ENCODE measurements at regions not wholly inside any gene's neighbourhood (a gene's known extent, or its start where the extent isn't known, plus 50 kb on each side); places are given as distances from the start of the nearest gene placed in this dataset.

DNA sequence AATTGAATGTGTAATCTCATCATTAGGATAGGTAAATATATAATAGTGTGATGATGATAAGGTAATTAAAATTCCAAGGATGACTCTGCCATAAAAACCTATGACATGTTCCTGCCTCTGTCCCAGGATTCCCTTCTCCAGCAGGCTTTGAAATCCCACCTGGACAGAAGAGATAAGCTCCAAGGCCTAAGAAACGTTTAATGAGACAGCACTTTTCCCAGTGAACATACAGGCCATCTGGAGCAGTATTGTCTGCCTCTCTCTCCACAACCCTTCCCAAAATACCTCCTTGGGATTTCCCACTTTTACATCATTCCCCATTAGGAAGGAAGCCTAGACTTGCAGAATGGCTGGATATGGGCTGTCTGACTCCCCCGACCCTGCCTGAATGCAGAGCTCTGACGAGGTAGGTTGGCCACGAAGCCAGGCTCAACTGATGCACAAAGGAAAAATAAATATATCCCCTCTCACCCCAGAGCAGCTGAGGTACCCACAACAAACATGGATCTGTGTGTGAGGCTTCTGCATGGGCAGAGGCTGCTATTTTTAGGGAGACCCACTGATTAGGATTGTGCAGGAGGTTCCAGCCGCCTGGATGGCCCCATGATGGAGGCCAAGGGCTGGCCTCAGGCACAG is 71.0 kb downstream of the TMPRSS5 start:
- no peak for DNase-seq (ENCODE audit: low spot score)

DNA sequence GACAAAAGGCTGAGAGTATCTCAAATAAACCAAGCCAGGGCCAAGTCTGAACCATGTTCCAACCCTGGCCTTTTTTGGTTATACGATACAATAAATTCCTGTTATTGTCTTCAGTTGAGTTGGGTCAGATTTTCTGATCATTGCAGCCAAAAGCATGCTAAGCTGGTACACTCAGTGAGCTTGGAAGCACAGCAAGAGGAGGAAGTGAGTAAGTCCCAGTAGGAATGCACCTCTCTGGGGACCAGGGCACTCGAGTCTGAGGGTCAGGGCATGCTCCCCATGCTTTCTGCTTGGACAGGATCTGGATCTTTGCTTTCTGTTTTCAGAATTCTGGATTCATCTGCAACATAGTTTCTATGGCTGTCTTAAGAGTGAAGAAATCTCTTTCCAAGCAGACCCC is 73.1 kb downstream of the TMPRSS5 start:
- no peak for DNase-seq (ENCODE audit: low spot score)

DNA sequence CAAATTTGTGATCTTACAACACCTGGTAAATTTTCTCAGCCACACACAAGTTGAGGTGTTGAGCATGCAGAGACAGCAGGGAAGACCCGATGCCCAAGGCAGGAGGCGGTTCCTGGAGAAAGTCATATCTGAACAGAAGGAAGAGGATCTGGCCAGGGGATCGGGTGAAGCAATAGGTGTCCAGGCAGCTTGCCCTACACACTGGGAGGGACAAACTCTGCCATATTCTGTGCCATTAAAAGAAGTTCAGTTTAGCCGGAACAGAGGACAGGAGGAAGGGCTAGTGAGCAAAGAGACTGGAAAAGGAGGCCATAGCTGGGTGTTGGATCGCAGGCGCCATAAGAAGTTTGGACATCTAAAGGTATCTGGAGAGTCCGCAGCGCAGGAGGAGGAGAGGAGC is 76.5 kb downstream of the TMPRSS5 start:
- DNase-seq (ENCODE audit: low spot score), result no peak

DNA sequence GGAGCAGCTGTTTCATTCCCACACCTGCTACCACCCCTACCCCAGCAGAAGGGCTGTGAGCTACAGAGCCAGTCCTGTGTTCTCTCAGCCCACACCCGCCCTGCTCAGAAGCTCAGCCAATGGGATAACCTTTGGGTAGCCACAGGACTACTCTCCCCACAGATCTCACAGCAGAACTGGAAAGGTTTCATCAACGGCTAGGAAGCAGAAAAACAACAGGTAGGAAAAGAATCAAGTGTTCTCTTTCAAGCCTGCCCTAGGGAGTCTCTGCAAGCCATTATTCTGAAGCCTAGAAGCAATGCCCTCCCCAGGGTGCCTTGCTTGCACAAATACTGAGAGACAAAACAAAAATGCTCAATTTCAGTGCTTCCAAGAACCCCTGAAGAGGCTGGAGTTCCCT is 77.2 kb downstream of the TMPRSS5 start:
- DNase-seq (ENCODE audit: low spot score), result no peak

DNA sequence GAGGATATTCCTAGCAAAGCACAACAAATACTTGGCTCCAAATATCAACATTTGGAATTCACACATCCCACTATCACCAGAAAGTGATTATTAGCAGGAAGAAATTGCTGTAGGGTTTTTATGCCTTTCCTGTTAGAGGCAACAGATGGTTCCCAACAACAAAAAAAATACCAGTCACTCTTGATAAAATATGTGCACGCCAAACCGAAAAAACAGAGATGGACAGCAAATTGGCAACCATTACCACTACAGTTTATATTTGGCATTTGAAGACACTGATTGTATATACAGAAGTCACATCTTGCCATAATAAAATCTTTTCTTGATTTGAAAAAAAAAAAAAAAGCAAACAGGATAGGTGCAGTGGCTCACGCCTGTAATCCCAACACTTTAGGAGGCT is 78.2 kb downstream of the TMPRSS5 start:
- DNase-seq (ENCODE audit: low spot score), result no peak

DNA sequence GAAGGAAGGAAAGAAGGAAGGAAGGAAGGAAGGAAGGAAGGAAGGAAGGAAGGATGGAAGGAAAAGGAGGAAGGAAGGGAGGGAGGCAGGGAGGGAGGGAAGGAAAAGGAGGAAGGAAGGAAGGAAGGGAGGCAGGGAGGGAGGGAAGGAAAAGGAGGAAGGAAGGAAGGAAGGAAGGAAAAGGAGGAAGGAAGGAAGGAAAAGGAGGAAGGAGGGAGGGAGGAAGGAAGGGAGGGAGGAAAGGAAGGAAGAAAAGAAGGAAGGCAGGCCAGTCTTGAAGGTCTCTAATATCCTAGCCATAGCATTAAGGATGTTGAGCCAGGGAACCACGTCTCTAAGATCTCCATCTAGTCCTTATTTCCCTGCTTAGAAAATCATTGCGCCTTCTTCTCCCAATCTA is 78.8 kb downstream of the TMPRSS5 start:
- no peak for DNase-seq (ENCODE audit: low spot score)

DNA sequence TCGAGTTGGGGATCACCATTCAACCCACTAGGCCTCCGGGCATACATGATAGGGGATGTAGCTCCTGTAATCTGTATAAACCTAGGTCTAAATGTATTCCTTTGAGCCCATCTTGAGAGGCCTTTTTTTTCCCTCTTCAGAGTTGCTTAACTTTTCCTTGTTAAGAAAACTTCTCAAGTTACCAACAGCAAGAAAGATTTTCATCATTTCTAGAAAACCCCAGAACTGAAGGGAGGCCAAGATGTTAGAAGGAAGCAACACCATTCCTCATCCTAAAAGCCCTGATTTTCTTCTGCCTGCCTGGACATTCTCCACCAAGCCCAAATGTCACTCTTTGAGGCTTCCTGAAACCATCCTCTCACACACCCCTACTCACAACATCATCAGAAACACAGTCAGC is 79.4 kb downstream of the TMPRSS5 start:
- no peak for DNase-seq (ENCODE audit: low spot score)

DNA sequence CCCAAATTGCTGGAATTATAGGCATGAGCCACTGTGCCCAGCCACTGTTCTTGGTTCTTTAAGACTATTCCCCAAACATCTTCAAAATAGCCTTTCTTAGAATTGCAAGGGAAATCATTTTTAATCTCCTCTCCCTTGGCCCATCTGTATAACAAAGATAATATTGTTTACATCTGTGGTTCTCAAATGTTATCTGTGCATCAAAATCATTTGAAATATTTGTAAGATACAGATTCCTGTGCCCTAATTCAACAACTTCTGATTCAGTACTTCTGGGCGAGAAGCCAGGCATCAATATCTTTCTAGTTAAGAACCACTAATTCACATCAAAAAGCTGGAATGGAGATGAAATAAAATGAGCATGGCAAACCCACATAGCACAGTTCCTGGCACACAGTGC is 83.0 kb downstream of the TMPRSS5 start:
- DNase-seq (ENCODE audit: low spot score), result no peak

- no peak for DNase-seq (ENCODE audit: low spot score)
Observed at GRCh38 chr11:113618360-113618759, 87.7 kb downstream of the TMPRSS5 start.

- no peak for DNase-seq (ENCODE audit: low spot score)
Observed at GRCh38 chr11:113615773-113616172, 90.3 kb downstream of the TMPRSS5 start.

DNA sequence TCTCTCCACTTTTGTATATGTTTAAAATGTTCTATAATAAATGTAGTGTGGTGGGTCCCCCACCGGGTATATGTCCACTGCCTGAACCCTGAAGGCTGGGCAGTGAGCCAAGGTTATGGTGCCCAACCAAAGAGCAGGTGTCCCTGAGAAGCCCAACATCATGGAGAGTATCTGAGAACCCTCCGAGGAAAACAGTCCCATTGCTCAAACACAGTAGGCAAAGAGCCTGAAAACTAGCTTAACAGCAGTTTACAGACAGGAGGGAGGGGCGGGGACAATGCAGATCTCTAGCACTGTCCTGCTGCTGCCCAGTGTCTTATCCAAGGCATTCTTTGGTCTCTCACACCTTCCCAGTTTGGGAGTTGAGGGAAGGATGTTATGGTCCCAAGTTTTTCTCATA is 91.0 kb downstream of the TMPRSS5 start:
- no peak for DNase-seq (ENCODE audit: low spot score)

DNA sequence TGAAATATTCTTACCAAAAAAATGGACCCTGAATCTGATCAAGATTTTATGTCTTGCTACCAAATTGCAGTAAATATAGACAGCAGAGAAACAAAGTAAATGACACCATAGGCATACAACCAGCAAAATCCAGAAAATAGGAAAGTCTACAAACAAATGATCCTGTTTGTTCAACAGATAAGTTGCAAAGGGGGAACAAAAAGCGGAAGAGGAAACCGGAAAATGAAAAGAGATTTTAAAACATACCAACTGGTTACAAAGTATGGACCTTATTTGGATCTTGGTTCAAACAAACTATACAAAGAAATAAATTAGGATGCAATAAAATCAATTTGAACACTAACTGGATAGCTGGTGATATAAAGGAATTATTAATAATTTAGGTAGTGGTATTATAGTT is 92.0 kb downstream of the TMPRSS5 start:
- no peak for DNase-seq (ENCODE audit: low spot score)

DNA sequence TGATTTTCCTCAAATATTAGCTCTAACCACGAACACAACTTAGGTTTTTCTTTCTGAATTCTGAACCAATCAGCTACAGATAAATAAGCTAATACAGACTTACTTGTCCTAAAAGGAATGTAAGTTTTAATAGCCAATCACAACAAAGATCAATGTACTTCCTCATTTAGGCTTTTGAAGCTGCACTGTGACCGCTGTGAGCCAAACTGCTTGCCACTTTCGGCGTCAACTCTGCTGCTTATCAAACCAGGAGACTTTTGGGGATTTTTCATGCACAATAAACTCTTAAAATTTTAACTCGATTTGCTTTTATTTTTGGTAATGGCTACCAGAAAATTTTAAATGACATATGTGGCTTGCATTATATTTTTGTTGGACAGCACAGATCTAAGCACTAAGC is 92.5 kb downstream of the TMPRSS5 start:
- no peak for DNase-seq (ENCODE audit: low spot score)

DNA sequence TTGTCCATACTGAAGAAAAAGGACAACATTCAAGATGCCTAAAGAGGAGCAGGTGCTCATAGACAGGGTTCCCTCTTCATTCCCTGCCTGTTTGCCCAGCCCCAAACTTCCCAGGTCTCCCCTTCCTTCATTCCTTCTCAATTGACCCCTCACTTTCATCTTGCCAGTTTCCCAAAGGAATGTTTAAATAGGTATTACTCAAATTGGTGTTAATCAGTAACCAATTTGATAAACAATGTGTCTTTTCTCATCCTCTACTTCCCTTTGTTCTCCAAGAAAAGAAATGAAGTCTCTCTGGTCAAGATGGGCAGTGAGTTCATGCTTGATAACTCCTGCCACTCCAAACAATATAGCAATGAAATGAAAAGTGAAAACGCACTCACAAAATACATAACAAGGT is 101.9 kb downstream of the TMPRSS5 start:
- no peak for DNase-seq (ENCODE audit: low spot score)

DNA sequence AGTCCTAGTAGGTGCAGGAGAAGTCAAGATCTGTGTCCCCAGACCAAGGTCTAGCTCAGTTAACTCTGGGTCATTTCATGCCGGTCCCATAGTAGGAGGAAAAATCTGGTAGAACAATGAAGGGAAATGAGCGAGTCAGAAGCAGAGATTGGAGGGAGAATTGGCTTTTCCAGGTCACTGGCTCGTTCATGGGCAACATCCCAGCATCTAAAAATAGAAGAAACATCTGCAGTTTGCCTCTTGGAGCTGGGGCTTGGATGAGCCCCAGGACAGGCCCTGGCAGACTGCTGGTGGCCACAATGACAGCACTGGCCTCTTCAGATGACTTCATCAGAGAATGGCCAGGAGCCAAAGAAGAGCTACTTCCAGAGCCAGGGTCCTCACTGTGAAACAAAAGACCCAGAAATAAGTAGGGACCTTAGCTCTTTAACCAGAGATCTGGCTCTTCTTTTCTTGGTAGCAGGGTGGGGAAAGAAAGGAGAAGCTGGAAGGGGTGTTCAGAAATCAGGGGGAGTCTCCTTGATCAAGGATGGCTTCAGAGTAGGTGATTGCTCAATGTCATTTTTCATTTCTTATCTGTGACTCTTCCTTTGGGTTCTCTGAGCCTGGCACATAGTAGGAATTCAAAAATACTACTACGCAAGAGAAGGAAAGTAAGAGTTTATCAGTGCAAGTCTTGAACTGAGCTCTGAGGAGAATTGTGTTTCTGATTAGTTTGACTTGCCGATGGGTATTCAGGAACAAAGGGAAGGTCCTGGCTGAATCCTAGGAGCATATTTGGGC is 102.6 kb downstream of the TMPRSS5 start:
- no peak for DNase-seq (ENCODE audit: low spot score)

DNA sequence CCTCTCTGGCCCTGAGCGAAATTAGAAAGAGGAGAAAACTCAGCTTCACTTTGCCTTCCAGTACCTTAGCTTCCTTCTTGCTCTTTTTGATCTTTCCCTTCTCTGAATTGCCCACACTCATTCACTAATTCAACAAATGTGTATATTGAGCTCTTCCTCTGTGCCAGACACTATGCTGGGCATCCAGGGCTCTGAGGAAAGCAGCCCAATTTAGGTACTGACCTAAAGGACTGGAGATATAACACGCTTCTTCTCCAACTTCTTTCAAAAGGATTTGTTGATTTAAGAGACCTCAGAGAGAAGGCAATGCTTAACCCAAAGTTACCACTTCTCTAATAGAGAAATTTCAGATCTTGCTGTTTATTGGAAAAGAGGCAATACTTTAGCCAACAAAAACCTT is 103.6 kb downstream of the TMPRSS5 start:
- DNase-seq (ENCODE audit: low spot score), result no peak

GRCh38 chr11:113596658-113597057 is 109.5 kb downstream of the TMPRSS5 start:
- no peak for DNase-seq (ENCODE audit: low spot score)

GRCh38 chr11:113595810-113596594 is 110.1 kb downstream of the TMPRSS5 start:
- no peak for DNase-seq (ENCODE audit: low spot score)

DNA sequence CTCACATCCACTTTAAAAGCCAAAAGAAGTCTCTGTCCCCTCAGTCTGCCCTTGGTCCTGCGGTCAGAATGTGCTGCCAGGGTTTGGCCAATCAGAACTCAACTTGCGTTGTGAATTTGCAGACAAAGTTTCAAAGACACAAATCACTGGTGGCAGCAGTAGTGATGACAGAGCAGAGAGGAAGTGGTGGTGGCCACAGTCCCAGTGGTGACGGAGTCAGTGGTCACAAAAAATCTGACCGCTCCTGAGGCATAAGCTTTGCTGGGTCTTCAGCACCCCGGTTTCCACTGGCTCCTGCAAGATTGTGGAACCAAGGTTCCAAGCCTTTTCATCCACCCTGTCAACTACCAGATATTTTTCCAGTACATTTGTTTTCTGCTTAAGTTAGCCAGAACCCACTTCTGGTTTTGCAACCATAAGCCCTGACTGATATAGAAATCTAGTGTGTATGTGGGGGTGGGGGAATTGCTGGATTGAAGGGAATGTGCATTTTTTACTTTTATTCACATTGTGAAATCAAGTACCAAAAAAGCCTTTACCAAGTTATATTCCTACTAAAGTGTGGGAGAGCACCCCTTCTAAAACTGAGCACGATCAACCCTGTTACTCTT is 112.3 kb downstream of the TMPRSS5 start:
- DNase-seq (ENCODE audit: low spot score), result no peak

GRCh38 chr11:113591117-113591516 is 115.0 kb downstream of the TMPRSS5 start:
- no peak for DNase-seq (ENCODE audit: low spot score)

GRCh38 chr11:113587308-113587739 is 112.1 kb upstream of the DRD2 start:
- no peak for DNase-seq (ENCODE audit: low spot score)

DNA sequence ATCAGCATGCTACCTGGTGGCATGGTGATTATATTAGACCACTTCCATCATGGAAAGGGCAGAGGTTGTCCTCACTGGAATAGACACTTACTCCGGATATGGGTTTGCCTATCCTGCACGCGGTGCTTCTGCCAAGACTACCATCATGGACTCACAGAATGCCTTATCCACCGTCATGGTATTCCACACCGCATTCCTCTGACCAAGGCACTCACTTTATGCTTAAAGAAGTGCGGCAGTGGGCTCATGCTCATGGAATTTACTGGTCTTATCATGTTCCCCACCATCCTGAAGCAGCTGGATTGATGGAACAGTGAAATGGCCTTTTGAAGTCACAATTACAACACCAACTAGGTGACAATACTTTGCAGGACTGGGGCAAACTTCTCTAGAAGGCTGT is 109.2 kb upstream of the DRD2 start:
- DNase-seq (ENCODE audit: low spot score), result no peak

DNA sequence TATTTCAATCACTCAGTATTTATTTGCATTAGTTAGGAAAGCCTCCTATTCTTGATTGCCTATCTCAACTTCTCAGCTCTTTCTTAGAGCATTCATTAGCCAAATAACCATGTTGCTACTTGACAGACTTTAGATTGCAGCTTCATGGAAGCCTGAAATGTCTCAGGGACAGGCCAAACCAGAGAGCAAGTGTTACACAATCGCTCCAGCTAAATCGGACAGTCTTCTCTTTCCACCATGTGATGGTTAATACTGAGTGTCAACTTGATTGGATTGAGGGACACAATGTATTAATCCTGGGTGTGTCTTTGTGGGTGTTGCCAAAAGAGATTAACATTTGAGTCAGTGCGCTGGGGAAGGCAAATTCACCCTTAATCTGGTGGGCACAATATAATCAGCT is 106.5 kb upstream of the DRD2 start:
- no peak for DNase-seq (ENCODE audit: low spot score)
